ENCODE measurements at regions not wholly inside any gene's neighbourhood (a gene's known extent, or its start where the extent isn't known, plus 50 kb on each side); places are given as distances from the start of the nearest gene placed in this dataset.

DNA sequence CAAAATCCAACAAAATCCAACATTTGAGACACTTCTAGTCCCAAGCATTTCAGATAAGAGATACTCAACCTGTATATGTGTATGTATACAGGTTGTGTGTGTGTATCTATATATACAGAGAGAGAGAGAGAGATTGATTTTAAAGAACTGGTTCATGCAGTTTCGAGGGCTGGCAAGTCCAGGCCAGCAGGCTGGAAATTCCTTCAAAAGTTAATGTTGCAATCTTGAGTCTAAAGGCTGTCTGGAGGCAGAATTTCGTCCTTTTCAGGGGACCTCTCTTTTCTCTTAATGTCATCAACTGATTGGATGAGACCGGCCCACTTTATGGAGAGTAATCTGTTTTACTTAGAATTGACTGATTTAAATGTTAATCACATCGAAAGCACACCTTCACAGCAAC, 199.6 kb upstream of the IL12A start:
- no peaks in the 10 kb centered on the region for H3K27me3 Mint-ChIP-seq (ENCODE audit: unreplicated experiment)

DNA sequence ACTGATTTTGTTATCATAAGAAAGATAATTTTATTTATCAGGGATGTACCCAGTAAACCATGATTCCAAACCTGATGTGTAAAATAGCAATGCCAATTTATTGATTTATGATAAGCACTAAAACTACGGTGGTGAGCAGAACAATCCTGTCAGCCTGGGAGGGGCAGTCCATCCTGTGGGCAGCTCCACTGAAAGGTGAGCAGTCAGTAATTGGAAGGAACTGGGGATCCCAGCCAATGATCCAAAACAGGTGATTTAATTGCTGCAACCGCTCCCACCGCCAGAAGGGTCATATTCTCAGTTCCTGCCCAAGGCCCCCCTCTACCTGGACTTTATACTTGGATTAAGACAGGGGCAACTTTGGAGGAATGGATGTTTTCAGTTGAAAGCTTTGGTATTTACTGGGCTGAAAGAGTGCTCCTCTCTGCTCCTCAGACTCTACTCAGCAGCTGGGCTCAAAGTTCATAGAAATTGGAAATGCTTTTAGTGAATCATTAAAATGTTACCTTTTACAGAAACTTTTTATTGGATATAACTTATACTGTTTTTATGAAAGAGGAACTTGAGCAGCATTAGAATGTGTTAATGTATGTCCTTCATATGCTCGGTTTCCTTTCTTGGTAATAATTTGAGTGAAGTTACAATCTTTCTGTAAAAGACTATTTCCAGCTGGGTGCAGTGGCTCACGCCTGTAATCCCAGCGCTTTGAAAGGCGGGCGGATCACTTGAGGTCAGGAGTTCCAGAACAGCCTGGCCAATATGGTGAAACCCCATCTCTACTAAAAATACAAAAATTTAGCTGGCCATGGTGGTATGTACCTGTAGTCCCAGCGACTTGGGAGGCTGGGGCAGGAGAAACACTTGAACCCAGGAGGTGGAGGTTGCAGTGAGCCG, 198.6 kb upstream of the IL12A start:
- no peak overlapping the region for H3K4me3 Mint-ChIP-seq (ENCODE audit: unreplicated experiment)
- DNase-seq (ENCODE audit: extremely low spot score, unreplicated experiment) = no peak
- no peaks in the 10 kb centered on the region for H3K36me3 Mint-ChIP-seq (ENCODE audit: unreplicated experiment)
- no peak overlapping the region for H3K27ac Mint-ChIP-seq (ENCODE audit: unreplicated experiment)
- H3K27me3 Mint-ChIP-seq (ENCODE audit: unreplicated experiment) = no peaks in the 10 kb centered on the region
- H3K9me3 Mint-ChIP-seq (ENCODE audit: unreplicated experiment) = no peaks in the 10 kb centered on the region
- H3K4me1 Mint-ChIP-seq (ENCODE audit: unreplicated experiment) = peaks cover 56% of the 10 kb centered on the region
- TF ChIP-seq, protein P1, sequence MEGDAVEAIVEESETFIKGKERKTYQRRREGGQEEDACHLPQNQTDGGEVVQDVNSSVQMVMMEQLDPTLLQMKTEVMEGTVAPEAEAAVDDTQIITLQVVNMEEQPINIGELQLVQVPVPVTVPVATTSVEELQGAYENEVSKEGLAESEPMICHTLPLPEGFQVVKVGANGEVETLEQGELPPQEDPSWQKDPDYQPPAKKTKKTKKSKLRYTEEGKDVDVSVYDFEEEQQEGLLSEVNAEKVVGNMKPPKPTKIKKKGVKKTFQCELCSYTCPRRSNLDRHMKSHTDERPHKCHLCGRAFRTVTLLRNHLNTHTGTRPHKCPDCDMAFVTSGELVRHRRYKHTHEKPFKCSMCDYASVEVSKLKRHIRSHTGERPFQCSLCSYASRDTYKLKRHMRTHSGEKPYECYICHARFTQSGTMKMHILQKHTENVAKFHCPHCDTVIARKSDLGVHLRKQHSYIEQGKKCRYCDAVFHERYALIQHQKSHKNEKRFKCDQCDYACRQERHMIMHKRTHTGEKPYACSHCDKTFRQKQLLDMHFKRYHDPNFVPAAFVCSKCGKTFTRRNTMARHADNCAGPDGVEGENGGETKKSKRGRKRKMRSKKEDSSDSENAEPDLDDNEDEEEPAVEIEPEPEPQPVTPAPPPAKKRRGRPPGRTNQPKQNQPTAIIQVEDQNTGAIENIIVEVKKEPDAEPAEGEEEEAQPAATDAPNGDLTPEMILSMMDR (IDR thresholded peaks at IDR 0.05) = no peak

More for the DNA sequence above, 199.6 kb upstream of the IL12A start:
- no peak overlapping the region for H3K4me3 Mint-ChIP-seq (ENCODE audit: unreplicated experiment)
- H3K4me1 Mint-ChIP-seq (ENCODE audit: unreplicated experiment) = peaks cover 66% of the 10 kb centered on the region
- H3K27ac Mint-ChIP-seq (ENCODE audit: unreplicated experiment) = no peak overlapping the region
- H3K9me3 Mint-ChIP-seq (ENCODE audit: unreplicated experiment) = no peaks in the 10 kb centered on the region
- TF ChIP-seq, protein P1 (IDR thresholded peaks at IDR 0.05) = no peak
- H3K36me3 Mint-ChIP-seq (ENCODE audit: unreplicated experiment) = no peaks in the 10 kb centered on the region
- DNase-seq (ENCODE audit: extremely low spot score, unreplicated experiment) = no peak

DNA sequence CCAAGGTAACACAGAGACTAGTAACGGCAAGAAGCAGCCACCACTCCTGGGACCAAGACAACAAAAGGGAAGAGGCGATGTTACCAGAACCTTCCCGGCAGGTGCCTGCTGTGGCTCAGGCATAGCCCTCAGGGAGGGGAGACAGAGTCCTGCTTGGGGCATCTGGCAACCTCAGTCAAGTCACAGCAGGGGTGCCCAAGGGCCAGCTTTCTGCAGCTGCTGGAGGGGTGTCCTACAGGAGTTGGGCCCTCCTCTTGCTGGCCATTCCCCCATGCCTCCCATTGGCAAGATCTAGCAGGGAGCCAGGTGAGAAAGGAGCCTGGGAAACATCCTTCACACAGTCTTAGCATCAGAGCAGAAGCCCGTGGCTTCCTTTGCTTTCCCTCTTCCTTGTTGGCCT, 197.3 kb upstream of the IL12A start:
- Mint-ChIP-seq H3K4me1 (ENCODE audit: unreplicated experiment) (peaks cover 46% of the 10 kb centered on the region), H3K36me3 (ENCODE audit: unreplicated experiment) (no peaks in the 10 kb centered on the region), H3K9me3 (ENCODE audit: unreplicated experiment) (no peaks in the 10 kb centered on the region), H3K27ac (ENCODE audit: unreplicated experiment) (no peak overlapping the region), H3K4me3 (ENCODE audit: unreplicated experiment) (no peak overlapping the region), H3K27me3 (ENCODE audit: unreplicated experiment) (no peaks in the 10 kb centered on the region)
- TF ChIP-seq, protein P1 (IDR thresholded peaks at IDR 0.05) = no peak
- no peak for DNase-seq (ENCODE audit: extremely low spot score, unreplicated experiment)

DNA sequence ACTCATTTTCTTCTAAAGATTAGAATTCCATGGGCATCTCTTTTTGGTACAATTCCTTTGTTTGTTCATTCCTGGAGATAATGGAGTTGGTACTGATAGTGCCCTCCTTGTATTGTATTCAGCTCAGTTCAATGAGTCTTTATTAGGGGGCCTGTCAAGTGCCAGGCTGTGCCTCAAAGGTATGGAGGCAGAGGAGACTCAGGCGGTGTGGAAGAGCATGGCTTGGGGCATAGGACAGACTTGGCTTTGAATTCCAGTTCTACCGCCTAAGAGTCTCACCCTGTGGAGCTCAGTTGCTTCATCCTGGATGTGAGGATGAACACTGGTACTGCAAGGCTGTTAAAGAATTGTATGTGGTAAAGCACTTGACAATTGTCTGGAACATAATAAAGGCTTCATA, 196.6 kb upstream of the IL12A start:
- no peaks in the 10 kb centered on the region for H3K36me3 Mint-ChIP-seq (ENCODE audit: unreplicated experiment)
- TF ChIP-seq, protein P1 (IDR thresholded peaks at IDR 0.05) = no peak
- no peak for DNase-seq (ENCODE audit: extremely low spot score, unreplicated experiment)
- peaks cover 46% of the 10 kb centered on the region for H3K4me1 Mint-ChIP-seq (ENCODE audit: unreplicated experiment)
- H3K27me3 Mint-ChIP-seq (ENCODE audit: unreplicated experiment) = no peaks in the 10 kb centered on the region
- H3K9me3 Mint-ChIP-seq (ENCODE audit: unreplicated experiment) = no peaks in the 10 kb centered on the region
- H3K4me3 Mint-ChIP-seq (ENCODE audit: unreplicated experiment) = no peak overlapping the region
- no peak overlapping the region for H3K27ac Mint-ChIP-seq (ENCODE audit: unreplicated experiment)

DNA sequence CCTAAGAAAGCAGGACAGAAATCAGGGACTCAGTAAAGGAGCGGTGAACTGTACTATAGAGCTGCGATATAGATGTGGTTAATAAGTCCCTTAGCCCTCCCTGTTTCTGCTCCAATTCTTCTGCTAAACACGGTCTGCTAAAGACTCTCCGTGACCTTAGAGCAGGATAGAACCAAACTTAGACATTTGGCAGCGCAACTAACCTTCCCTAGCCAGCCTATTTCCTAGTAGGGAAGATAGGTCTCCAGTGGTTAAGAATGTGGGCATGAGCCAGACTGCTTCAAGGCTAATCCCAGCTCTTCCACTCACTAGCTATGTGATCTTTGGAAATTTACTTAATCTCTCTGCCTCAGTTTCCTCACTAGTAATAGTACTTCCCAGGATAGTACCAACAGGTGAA, 193.6 kb upstream of the IL12A start:
- H3K27me3 Mint-ChIP-seq (ENCODE audit: unreplicated experiment) = no peaks in the 10 kb centered on the region
- no peaks in the 10 kb centered on the region for H3K36me3 Mint-ChIP-seq (ENCODE audit: unreplicated experiment)
- no peaks in the 10 kb centered on the region for H3K9me3 Mint-ChIP-seq (ENCODE audit: unreplicated experiment)
- TF ChIP-seq, protein P1 (IDR thresholded peaks at IDR 0.05) = no peak
- no peak for DNase-seq (ENCODE audit: extremely low spot score, unreplicated experiment)
- H3K4me1 Mint-ChIP-seq (ENCODE audit: unreplicated experiment) = peaks cover 47% of the 10 kb centered on the region
- no peak overlapping the region for H3K4me3 Mint-ChIP-seq (ENCODE audit: unreplicated experiment)
- no peak overlapping the region for H3K27ac Mint-ChIP-seq (ENCODE audit: unreplicated experiment)
